ENCODE measurements at regions not wholly inside any gene's neighbourhood (a gene's known extent, or its start where the extent isn't known, plus 50 kb on each side); places are given as distances from the start of the nearest gene placed in this dataset.
A peak's percentile ranks its signal among the peaks of the same experiment; 100 is the strongest.

GRCh38 chr3:106533788-106534160, 665.0 kb upstream of the CBLB start:
- ATAC-seq (no peak), DNase-seq (no peak)

- ATAC-seq, result peak; percentile 95
- DNase-seq, result peak; percentile 62
These were observed 665.4 kb upstream of the CBLB start for GRCh38 chr3:106534206-106534605.

- ATAC-seq, result no peak
These were observed 671.9 kb upstream of the CBLB start for GRCh38 chr3:106540743-106541142.

GRCh38 chr3:106542101-106542769, 673.4 kb upstream of the CBLB start:
- ATAC-seq (no peak), DNase-seq (no peak)

More at GRCh38 chr3:106540743-106541142, 671.9 kb upstream of the CBLB start:
- no peak for DNase-seq

- ATAC-seq (no peak), DNase-seq (no peak)
These were observed 683.7 kb upstream of the CBLB start for GRCh38 chr3:106552351-106553043.

GRCh38 chr3:106560451-106560966, 691.7 kb upstream of the CBLB start:
- no peak for ATAC-seq
- no peak for DNase-seq

GRCh38 chr3:106566277-106566676, 697.5 kb upstream of the CBLB start:
- DNase-seq (peak; percentile 13), ATAC-seq (peak; percentile 77)

GRCh38 chr3:106570426-106570825, 701.6 kb upstream of the CBLB start:
- no peak for ATAC-seq
- DNase-seq, result no peak

- DNase-seq (no peak), ATAC-seq (no peak)
These were observed 704.8 kb upstream of the CBLB start for GRCh38 chr3:106573605-106574004.

GRCh38 chr3:106575029-106575428, 706.2 kb upstream of the CBLB start:
- ATAC-seq, result no peak

GRCh38 chr3:106577241-106577640, 708.4 kb upstream of the CBLB start:
- no peak for DNase-seq
- ATAC-seq, result no peak

More at GRCh38 chr3:106575029-106575428, 706.2 kb upstream of the CBLB start:
- DNase-seq, result no peak

- ATAC-seq (no peak), DNase-seq (no peak)
These were observed 710.1 kb upstream of the CBLB start for GRCh38 chr3:106578911-106579310.

GRCh38 chr3:106582151-106582550, 713.3 kb upstream of the CBLB start:
- no peak for ATAC-seq
- DNase-seq, result no peak

GRCh38 chr3:106587551-106587950, 718.7 kb upstream of the CBLB start:
- DNase-seq (no peak), ATAC-seq (no peak)

- DNase-seq (no peak), ATAC-seq (no peak)
These were observed 719.9 kb upstream of the CBLB start for GRCh38 chr3:106588739-106589138.

- no peak for DNase-seq
These were observed 720.6 kb upstream of the CBLB start for GRCh38 chr3:106589311-106589942.

GRCh38 chr3:106590216-106590615, 721.4 kb upstream of the CBLB start:
- DNase-seq, result no peak
- ATAC-seq, result no peak

More at GRCh38 chr3:106589311-106589942, 720.6 kb upstream of the CBLB start:
- peak; percentile 40 for ATAC-seq

GRCh38 chr3:106593381-106593780, 724.6 kb upstream of the CBLB start:
- DNase-seq (no peak), ATAC-seq (peak; percentile 28)

GRCh38 chr3:106609666-106610301, 741.0 kb upstream of the CBLB start:
- DNase-seq, result peak; percentile 65
- ATAC-seq, result peak; percentile 75

- ATAC-seq (no peak), DNase-seq (no peak)
These were observed 741.6 kb upstream of the CBLB start for GRCh38 chr3:106610362-106610959.

GRCh38 chr3:106611116-106611515, 742.3 kb upstream of the CBLB start:
- no peak for DNase-seq
- ATAC-seq, result peak; percentile 56

- DNase-seq (no peak), ATAC-seq (no peak)
These were observed 743.0 kb upstream of the CBLB start for GRCh38 chr3:106611841-106612240.
